HG02678 (cell line): ENCODE measurements at regions not wholly inside any gene's neighbourhood (a gene's known extent, or its start where the extent isn't known, plus 50 kb on each side); places are given as distances from the start of the nearest gene placed in this dataset.
"Not testable (repeated sequence)": the region's sequence is repeated elsewhere in the genome, so short reads cannot be mapped to it uniquely, and the experiment has no call there.

Source experiments
- ATAC-seq: cut with Tn5 transposase; IDR thresholded peaks from one replicate; pipeline ENCODE4 v1.9.1; 2021; ENCODE audit warnings: mild to moderate bottlenecking, moderate library complexity; ENCODE audit not compliant: unreplicated experiment

GRCh38 chr12:89775063-89775985, 66.7 kb upstream of the ATP2B1 start:
- no peak for ATAC-seq

GRCh38 chr12:89774645-89775044, 66.0 kb upstream of the ATP2B1 start:
- ATAC-seq = no peak

GRCh38 chr12:89770391-89770790, 61.8 kb upstream of the ATP2B1 start:
- ATAC-seq = no peak

GRCh38 chr12:89769483-89769818, 60.8 kb upstream of the ATP2B1 start:
- no peak for ATAC-seq

GRCh38 chr12:89768586-89769482, 60.2 kb upstream of the ATP2B1 start:
- ATAC-seq = no peak

GRCh38 chr12:89765959-89766824, 57.6 kb upstream of the ATP2B1 start:
- ATAC-seq = peak; percentile 89

- ATAC-seq = not testable (repeated sequence)
Observed at GRCh38 chr12:89764164-89764563, 55.5 kb upstream of the ATP2B1 start.

- ATAC-seq = no peak
Observed at GRCh38 chr12:89762498-89763170, 54.0 kb upstream of the ATP2B1 start.

GRCh38 chr12:89760783-89761182, 52.1 kb upstream of the ATP2B1 start:
- ATAC-seq = peak; percentile 17
